Panc1 (cell line): ENCODE measurements at regions not wholly inside any gene's neighbourhood (a gene's known extent, or its start where the extent isn't known, plus 50 kb on each side); places are given as distances from the start of the nearest gene placed in this dataset.

Source experiments
- ATAC-seq: fragments of 200-7000 bp; cut with Tn5 transposase; 2 replicates; pipeline ENCODE4 v1.9.1; 2020; ENCODE audit warnings: mild to moderate bottlenecking, moderate library complexity
- BruUV-seq: library from RNA; stranded (reverse); fragments of 400-500 nt; replicated peaks from 2 replicates; lab custom pipeline; 2021; lab: Mats Ljungman, UMichigan
- CTCF ChIA-PET: fragments of 300-600 bp; sonication (Branson Sonifier 250); formaldehyde crosslinking; loops from one replicate; lab custom pipeline; 2022; ENCODE audit warnings: antibody characterized with exemption; lab: Charles Lee
- POLR2A ChIA-PET: fragments of 300-600 bp; sonication (Branson Sonifier 250); formaldehyde crosslinking; loops from one replicate; lab custom pipeline; 2022; ENCODE audit warnings: antibody characterized with exemption; lab: Charles Lee
- DNase-seq: peaks from one replicate; pipeline ENCODE4 v3.0.0-alpha.2; 2010; ENCODE audit warnings: low read depth, low spot score
- H3K27ac ChIP-seq: 2 replicates; pipeline ENCODE4 v1.5.1; 2011; ENCODE audit warnings: mild to moderate bottlenecking, low read length, inconsistent platforms
- H3K27me3 ChIP-seq: fragments of 200-500 bp; sonication (Bioruptor generic); 2 replicates; pipeline ENCODE4 v1.6.0; 2014; ENCODE audit warnings: low read length, inconsistent platforms; ENCODE audit not compliant: control insufficient read depth, insufficient read depth
- H3K36me3 ChIP-seq: fragments of 200-500 bp; sonication (Bioruptor generic); 2 replicates; pipeline ENCODE4 v1.5.1; 2014; ENCODE audit warnings: inconsistent platforms, mild to moderate bottlenecking, low read length, moderate library complexity; ENCODE audit not compliant: control insufficient read depth, insufficient read depth
- H3K4me1 ChIP-seq: 2 replicates; pipeline ENCODE4 v1.5.1; 2011; ENCODE audit warnings: inconsistent platforms, mild to moderate bottlenecking, low read length, moderate library complexity; ENCODE audit not compliant: control insufficient read depth, insufficient read depth
- H3K4me3 ChIP-seq, 2 experiments: 2 replicates each; pipeline ENCODE4 v1.5.1; 2011 to 2012; ENCODE audit warnings: low read depth in 2 of 2, low read length in 2 of 2, mild to moderate bottlenecking in 2 of 2, inconsistent platforms in 1 of 2, moderate library complexity in 1 of 2
- H3K9me3 ChIP-seq: fragments of 200-500 bp; sonication (Bioruptor generic); 2 replicates; pipeline ENCODE4 v1.5.1; 2014; ENCODE audit warnings: low read depth, mild to moderate bottlenecking, inconsistent platforms, low read length, moderate library complexity; ENCODE audit not compliant: control insufficient read depth, insufficient read depth
- POLR2AphosphoS5 ChIP-seq: IDR thresholded peaks from 2 replicates; pipeline ENCODE4 v1.6.1; 2012; ENCODE audit warnings: mild to moderate bottlenecking, low read depth, low read length, moderate library complexity
- SIN3A ChIP-seq: IDR thresholded peaks from 2 replicates; pipeline ENCODE4 v1.6.1; 2012; ENCODE audit warnings: low read depth, mild to moderate bottlenecking, low read length, moderate library complexity, borderline replicate concordance; ENCODE audit not compliant: insufficient read depth
- TCF7L2 ChIP-seq: IDR thresholded peaks from 2 replicates; pipeline ENCODE4 v1.6.1; 2011; ENCODE audit warnings: mild to moderate bottlenecking, low read depth, low read length, inconsistent platforms
- in situ Hi-C: cut with HindIII; loops from 2 replicates; pipeline ENCODE4 v1.10.0; 2016; ENCODE audit warnings: low sequenced_read_pairs, low pct_unique_long_range_greater_than_20kb
- intact Hi-C: fragments of 100-400 bp; cut with micrococcal nuclease; formaldehyde crosslinking; loops from one replicate; pipeline ENCODE4 v1.10.0; 2022; ENCODE audit not compliant: unreplicated experiment
- TF ChIP-seq, protein P1 (sequence below): fragments of 450-650 bp; IDR thresholded peaks from 2 replicates; pipeline ENCODE4 v1.5.1; 2017; ENCODE audit warnings: mild to moderate bottlenecking
- TF ChIP-seq, protein P2 (sequence below), 2 experiments: IDR thresholded peaks; 2 replicates each; pipeline ENCODE4 v1.6.1; 2011 to 2012; ENCODE audit warnings: low read depth in 2 of 2, control low read depth in 1 of 2, low read length in 1 of 2, mild to moderate bottlenecking in 1 of 2, moderate library complexity in 1 of 2; ENCODE audit not compliant: insufficient read depth in 1 of 2

DNA sequence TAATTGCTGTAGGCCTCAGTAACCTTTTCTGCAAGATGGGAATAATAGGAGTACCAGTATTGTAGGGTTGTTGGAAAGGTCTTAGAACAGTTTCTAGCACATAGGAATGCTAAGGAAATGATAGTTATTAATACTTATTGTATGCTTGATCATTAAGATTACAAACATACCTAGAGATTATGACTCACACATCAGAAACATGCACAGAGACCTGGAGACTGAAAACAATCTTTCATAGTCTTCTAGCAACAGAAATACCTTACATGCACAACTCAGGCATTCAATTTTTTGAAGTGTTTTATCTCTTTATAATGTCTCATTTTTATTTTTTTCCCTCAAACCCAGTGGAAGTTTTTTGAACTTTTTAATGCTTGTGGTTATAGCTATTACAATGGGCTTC is 104.4 kb upstream of the ZBTB20 start:
- DNase-seq (no peak), ATAC-seq (no peak)
- intact Hi-C loops (no loop called here), in situ Hi-C loops (no loop called here)
- H3K36me3 ChIP-seq: no peaks in the 10 kb centered on the region
- no peaks in the 10 kb centered on the region for H3K9me3 ChIP-seq
- TF ChIP-seq, protein P1, sequence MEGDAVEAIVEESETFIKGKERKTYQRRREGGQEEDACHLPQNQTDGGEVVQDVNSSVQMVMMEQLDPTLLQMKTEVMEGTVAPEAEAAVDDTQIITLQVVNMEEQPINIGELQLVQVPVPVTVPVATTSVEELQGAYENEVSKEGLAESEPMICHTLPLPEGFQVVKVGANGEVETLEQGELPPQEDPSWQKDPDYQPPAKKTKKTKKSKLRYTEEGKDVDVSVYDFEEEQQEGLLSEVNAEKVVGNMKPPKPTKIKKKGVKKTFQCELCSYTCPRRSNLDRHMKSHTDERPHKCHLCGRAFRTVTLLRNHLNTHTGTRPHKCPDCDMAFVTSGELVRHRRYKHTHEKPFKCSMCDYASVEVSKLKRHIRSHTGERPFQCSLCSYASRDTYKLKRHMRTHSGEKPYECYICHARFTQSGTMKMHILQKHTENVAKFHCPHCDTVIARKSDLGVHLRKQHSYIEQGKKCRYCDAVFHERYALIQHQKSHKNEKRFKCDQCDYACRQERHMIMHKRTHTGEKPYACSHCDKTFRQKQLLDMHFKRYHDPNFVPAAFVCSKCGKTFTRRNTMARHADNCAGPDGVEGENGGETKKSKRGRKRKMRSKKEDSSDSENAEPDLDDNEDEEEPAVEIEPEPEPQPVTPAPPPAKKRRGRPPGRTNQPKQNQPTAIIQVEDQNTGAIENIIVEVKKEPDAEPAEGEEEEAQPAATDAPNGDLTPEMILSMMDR: no peak
- TF ChIP-seq TCF7L2 (no peak), POLR2AphosphoS5 (no peak), SIN3A (no peak)
- TF ChIP-seq, protein P2, sequence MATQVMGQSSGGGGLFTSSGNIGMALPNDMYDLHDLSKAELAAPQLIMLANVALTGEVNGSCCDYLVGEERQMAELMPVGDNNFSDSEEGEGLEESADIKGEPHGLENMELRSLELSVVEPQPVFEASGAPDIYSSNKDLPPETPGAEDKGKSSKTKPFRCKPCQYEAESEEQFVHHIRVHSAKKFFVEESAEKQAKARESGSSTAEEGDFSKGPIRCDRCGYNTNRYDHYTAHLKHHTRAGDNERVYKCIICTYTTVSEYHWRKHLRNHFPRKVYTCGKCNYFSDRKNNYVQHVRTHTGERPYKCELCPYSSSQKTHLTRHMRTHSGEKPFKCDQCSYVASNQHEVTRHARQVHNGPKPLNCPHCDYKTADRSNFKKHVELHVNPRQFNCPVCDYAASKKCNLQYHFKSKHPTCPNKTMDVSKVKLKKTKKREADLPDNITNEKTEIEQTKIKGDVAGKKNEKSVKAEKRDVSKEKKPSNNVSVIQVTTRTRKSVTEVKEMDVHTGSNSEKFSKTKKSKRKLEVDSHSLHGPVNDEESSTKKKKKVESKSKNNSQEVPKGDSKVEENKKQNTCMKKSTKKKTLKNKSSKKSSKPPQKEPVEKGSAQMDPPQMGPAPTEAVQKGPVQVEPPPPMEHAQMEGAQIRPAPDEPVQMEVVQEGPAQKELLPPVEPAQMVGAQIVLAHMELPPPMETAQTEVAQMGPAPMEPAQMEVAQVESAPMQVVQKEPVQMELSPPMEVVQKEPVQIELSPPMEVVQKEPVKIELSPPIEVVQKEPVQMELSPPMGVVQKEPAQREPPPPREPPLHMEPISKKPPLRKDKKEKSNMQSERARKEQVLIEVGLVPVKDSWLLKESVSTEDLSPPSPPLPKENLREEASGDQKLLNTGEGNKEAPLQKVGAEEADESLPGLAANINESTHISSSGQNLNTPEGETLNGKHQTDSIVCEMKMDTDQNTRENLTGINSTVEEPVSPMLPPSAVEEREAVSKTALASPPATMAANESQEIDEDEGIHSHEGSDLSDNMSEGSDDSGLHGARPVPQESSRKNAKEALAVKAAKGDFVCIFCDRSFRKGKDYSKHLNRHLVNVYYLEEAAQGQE (IDR thresholded peaks at IDR 0.05; ENCODE audit: insufficient read depth in 1 of 2, low read depth in 2 of 2, low read length in 1 of 2): no peak
- BruUV-seq: no TSS peak
- no peak overlapping the region for H3K27ac ChIP-seq
- POLR2A ChIA-PET: no interaction called here
- H3K4me3 ChIP-seq: no peak overlapping the region
- CTCF ChIA-PET: no interaction called here
- H3K4me1 ChIP-seq: no peaks in the 10 kb centered on the region
- H3K27me3 ChIP-seq: no peaks in the 10 kb centered on the region

DNA sequence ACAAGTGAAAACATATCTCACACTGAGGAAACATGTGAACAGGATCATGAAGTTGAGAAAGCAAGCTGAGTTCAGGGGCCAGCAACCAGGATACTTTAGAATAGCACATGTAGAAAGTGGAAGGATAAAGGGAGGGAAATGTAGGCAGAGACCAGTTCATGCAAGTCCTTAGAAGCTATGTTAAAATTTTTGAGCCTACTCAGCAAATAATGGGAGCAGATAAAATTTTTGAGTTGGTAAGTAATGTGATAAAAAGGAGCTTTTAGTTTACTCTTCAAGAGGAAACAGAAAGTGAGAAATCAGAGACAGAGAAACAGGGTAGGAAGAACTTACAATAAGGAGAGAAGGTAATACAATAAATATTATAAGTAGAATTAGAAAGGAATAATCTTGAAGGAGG is 105.6 kb upstream of the ZBTB20 start:
- Histone ChIP-seq H3K27ac (no peak overlapping the region), H3K9me3 (no peaks in the 10 kb centered on the region), H3K27me3 (no peaks in the 10 kb centered on the region), H3K36me3 (no peaks in the 10 kb centered on the region), H3K4me1 (no peaks in the 10 kb centered on the region), H3K4me3 (no peak overlapping the region)
- TF ChIP-seq, protein P2 (IDR thresholded peaks at IDR 0.05; ENCODE audit: insufficient read depth in 1 of 2, low read depth in 2 of 2, low read length in 1 of 2): no peak
- TF ChIP-seq, protein P1: no peak
- no peak for TF ChIP-seq TCF7L2
- no peak for TF ChIP-seq SIN3A
- no peak for TF ChIP-seq POLR2AphosphoS5
- CTCF ChIA-PET: no interaction called here
- ATAC-seq (no peak), DNase-seq (no peak)
- POLR2A ChIA-PET: no interaction called here
- in situ Hi-C loops (no loop called here), intact Hi-C loops (no loop called here)
- no TSS peak for BruUV-seq
